HL-60 (cell line): ENCODE measurements at regions not wholly inside any gene's neighbourhood (a gene's known extent, or its start where the extent isn't known, plus 50 kb on each side); places are given as distances from the start of the nearest gene placed in this dataset.

ENCODE experiments used
- GABPA ChIP-seq: IDR thresholded peaks from 2 replicates; pipeline ENCODE4 v1.6.1; 2012; ENCODE audit warnings: low read depth
- TF ChIP-seq, protein P1 (sequence below): IDR thresholded peaks from one replicate; pipeline ENCODE4 v1.5.1; 2011; ENCODE audit warnings: low read length, control low read depth, inconsistent platforms; ENCODE audit not compliant: insufficient read depth
- TF ChIP-seq, protein P2 (sequence below): IDR thresholded peaks from 2 replicates; pipeline ENCODE4 v1.6.1; 2012; ENCODE audit warnings: low read depth; ENCODE audit not compliant: insufficient replicate concordance

DNA sequence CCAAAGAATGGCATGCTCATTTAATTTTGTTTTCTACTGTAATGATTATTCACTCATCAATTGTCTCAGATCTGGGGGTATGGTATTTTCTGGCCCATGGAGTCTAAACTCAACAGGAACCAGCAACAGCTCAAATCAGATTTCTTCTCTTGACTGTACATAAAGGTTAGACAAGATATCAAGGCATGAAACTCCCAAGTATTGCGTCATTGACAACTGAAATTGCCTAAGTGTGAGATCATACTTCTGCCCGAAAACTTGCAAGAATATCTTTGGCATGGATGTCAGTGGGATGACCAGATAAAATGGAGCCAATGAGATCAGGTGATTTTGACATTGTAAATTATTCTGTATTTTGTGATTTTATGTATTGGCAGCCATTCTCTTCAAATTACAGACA lies 141.7 kb upstream of the STK32A start:
- TF ChIP-seq, protein P1, sequence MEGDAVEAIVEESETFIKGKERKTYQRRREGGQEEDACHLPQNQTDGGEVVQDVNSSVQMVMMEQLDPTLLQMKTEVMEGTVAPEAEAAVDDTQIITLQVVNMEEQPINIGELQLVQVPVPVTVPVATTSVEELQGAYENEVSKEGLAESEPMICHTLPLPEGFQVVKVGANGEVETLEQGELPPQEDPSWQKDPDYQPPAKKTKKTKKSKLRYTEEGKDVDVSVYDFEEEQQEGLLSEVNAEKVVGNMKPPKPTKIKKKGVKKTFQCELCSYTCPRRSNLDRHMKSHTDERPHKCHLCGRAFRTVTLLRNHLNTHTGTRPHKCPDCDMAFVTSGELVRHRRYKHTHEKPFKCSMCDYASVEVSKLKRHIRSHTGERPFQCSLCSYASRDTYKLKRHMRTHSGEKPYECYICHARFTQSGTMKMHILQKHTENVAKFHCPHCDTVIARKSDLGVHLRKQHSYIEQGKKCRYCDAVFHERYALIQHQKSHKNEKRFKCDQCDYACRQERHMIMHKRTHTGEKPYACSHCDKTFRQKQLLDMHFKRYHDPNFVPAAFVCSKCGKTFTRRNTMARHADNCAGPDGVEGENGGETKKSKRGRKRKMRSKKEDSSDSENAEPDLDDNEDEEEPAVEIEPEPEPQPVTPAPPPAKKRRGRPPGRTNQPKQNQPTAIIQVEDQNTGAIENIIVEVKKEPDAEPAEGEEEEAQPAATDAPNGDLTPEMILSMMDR: no peak
- TF ChIP-seq, protein P2, sequence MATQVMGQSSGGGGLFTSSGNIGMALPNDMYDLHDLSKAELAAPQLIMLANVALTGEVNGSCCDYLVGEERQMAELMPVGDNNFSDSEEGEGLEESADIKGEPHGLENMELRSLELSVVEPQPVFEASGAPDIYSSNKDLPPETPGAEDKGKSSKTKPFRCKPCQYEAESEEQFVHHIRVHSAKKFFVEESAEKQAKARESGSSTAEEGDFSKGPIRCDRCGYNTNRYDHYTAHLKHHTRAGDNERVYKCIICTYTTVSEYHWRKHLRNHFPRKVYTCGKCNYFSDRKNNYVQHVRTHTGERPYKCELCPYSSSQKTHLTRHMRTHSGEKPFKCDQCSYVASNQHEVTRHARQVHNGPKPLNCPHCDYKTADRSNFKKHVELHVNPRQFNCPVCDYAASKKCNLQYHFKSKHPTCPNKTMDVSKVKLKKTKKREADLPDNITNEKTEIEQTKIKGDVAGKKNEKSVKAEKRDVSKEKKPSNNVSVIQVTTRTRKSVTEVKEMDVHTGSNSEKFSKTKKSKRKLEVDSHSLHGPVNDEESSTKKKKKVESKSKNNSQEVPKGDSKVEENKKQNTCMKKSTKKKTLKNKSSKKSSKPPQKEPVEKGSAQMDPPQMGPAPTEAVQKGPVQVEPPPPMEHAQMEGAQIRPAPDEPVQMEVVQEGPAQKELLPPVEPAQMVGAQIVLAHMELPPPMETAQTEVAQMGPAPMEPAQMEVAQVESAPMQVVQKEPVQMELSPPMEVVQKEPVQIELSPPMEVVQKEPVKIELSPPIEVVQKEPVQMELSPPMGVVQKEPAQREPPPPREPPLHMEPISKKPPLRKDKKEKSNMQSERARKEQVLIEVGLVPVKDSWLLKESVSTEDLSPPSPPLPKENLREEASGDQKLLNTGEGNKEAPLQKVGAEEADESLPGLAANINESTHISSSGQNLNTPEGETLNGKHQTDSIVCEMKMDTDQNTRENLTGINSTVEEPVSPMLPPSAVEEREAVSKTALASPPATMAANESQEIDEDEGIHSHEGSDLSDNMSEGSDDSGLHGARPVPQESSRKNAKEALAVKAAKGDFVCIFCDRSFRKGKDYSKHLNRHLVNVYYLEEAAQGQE: no peak
- no peak for TF ChIP-seq GABPA
